Right kidney (tissue), 1 donor: ENCODE measurements at regions not wholly inside any gene's neighbourhood (a gene's known extent, or its start where the extent isn't known, plus 50 kb on each side); places are given as distances from the start of the nearest gene placed in this dataset.

ENCODE experiments used
- DNase-seq: peaks from one replicate; pipeline ENCODE4 v3.0.0-alpha.2; 2016

GRCh38 chr7:136064627-136065237 is 87.6 kb upstream of the MTPN start:
- no peak for DNase-seq

- DNase-seq, result no peak
Measured at GRCh38 chr7:136064081-136064480, 86.9 kb upstream of the MTPN start.

GRCh38 chr7:136063326-136063666 is 86.1 kb upstream of the MTPN start:
- no peak for DNase-seq

DNA sequence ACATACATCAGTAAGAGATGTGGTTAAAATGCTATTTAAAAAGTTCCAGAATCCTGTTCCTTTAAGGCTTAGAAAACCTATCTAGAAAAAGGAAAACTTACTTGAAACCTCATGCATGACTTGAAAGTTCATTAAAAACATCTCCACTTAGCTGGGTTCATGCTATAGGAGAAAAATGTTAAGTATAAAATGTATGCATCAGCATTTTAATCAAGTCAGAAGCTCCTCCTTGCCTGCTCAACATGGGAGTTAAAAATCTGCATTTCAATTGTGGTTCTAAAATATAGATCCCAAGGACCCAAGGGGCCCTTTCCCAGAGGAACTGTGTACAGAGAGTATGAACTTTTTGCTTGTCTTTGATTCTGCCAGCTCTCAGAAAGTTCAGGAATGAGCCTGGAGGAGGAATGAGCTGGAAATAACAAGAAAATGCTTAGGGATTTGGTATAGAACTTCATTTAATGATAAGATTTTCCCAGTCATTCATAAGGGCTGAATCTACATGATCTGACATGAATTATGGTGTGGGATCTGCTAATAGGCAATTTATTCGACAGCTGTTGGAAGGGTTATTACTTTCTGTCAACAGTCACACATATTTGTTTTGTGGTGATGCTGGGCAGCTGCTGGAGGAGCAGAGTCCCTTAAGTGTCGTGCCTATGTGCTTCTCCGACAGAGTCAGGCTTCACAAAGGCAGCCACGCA is 85.6 kb upstream of the MTPN start:
- DNase-seq, result peak; percentile 20

- no peak for DNase-seq
Measured at GRCh38 chr7:136061433-136061832, 84.3 kb upstream of the MTPN start.

DNA sequence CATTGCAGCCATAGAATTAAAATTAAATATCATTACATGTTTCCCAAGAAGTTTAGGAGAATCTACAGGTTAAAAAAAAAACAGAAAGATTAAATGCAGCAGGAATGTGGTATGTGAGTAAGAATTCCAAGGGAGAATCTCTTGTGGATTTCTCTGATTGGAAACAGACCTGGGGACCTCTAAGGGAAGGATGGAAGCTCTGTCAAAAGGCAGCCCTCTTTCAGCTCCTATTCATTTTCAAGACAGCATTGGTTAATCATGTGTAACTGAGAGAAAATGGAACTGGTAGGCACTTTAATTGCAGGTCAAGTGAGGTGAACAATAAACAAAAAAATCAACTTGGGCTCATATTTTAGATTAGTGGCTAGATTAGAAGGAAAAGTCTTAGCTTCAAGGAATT is 81.4 kb upstream of the MTPN start:
- no peak for DNase-seq

DNA sequence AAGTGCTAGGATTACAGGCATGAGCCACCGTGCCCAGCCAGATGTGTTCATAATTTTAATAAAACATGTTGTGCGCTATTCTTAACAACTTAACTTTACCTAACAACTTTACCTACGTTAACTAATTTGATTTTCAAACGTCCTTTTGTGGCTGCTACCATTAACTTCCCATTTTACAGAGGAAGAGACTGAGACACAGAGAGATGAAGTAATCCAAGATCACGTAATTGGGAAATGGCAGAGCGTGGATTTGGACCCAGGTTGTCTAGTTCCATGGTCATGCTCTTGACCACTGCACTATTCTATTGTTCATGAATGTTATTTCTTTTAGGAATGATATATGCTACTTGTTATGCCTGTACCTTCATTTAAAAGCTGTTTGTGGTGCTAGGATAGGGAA is 80.3 kb upstream of the MTPN start:
- no peak for DNase-seq

DNA sequence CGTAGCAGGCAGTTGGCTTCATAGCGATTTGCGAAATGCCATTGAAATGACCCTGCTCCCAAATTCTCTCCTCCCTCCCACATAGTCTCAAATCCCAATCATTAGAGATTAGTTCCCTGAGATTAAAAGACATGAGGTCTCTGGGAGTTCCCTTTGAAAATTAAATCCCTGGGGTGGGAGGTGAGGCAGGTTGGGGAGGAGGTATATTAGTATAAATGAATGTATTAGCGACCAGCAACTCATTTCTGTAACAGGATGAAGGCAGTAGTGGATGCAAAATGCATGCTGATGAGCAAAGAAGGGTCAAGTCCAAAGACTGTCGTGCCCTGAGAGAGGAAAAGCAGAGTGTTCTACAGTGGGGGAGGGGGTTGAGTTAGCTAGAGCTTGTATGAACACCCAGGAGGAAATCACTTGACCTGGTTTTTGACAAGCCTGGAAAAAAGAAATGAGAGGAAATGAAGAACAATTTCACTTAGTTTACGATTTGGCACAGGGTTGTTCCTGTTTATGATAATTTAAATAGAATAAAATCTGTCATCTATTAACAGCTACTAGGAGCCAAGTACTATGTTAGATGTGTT is 79.6 kb upstream of the MTPN start:
- DNase-seq, result no peak

DNA sequence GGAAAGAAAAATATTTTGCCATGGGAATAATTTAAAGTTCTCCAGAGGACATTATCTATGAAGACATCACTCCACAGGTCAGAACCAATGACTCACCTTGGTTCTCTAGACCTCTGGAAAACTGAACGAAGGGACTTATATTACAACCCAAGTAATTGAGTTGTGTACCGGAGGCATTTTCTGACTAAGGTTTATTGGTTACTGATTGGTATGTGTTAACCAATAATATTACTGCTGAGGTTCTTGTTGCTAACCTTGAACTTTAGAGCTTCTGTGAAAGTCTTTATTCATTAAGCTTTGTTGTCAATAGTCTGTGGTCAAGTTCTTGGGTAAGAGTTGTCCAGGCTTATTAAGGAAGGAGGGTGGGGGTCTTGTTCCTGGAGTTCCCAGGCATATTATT is 78.1 kb upstream of the MTPN start:
- DNase-seq, result no peak

- no peak for DNase-seq
Measured at GRCh38 chr7:136053689-136054485, 76.7 kb upstream of the MTPN start.

DNA sequence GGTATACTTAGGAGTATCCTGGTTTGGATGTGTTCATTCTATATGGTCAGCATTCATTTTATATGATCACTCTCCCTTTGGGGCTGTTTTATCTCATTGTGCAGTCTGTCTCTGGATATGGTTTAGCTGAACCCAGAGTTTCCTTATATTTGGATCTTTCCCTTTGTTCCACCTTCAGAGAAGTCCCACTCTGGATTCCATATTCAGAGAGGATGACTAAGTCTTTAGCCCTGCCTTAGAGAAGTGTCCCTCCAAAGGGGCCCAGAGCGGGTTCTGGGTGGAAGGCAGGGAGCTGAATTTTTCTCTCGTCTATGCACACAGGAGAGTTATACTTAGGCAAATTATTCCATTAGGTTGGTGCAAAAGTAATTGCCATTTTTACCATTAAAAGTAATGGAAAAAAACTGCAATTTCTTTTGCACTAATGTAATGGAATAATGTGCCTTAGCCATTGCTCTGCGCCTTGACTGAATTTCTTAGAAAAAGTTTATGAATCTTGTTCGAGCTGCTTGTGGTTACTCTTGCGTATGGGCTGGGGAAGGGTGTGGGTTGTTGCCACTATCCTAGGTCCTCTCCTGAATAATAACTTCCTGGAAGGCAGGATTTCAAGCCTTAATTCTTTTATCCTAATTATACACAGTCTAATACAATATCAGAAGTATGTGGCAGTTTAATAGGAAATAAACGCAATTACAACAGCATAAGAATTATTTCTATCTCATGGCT is 74.2 kb upstream of the MTPN start:
- DNase-seq, result no peak

DNA sequence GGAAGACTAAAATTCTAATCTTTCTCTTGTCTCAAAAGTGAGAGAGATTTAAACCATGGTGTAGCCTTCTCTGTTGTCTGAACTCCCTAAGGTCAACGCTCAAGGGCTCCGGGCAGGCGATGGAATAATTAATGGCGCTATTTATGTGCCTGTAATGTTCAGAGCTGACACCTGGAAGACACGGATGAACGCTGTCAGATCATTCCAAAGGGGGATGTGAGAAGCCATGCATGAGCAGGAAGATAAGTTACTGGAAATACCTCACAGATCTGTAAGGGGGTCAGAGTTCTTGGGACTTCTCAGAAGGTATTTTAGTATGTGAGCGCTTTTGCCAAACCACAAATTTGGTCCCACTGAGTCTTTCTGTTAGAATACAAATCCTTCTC is 73.3 kb upstream of the MTPN start:
- DNase-seq, result peak; percentile 33

DNA sequence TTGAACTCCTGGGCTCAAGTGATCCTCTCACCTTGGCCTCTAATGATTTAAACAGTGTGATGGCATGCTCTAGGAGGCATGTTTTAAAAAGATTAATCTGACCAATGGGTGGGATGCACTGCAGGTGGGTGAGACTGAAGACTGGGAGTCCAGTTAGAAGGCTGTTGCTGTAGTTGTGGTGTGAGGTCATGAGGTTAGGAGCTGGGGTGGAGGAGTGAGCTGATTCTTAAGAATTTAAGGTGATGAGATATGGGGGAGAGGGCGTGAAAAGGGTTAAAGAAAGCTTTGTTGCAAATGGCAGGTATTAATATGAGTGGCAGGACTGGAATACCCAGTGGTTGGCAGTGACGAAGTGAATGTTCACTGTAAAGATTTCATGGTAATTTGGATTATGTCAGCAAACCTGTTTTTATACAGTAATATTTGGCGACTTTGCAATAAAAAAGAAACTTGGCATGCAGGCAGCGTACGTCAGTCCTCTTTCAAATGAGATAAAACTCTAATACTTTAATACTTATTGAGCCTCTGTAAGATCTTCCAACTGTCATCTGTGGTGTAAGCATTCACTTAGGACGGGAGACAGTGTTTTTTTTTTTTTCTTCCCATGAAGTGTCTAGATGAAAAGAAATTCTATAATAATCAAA is 72.8 kb upstream of the MTPN start:
- DNase-seq, result no peak

GRCh38 chr7:136049117-136049516 is 72.0 kb upstream of the MTPN start:
- no peak for DNase-seq

DNA sequence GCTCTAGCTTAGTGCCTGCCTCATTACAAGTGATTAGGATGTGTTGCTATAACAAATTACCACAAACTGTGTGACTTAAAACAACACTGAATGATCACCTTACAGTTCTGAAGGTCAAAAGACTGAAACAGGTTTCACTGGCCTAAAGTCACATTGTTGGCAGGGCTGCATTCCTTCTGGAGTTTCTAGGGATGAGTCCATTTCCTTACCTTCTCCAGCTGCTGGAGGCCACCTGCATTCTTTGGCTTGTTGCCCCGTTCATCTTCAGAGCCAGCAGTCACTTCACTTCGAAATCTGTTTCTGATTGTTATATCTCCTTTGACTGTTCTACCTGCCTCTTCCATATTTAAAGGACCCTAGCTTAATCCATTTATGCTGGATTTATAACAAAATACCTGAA is 69.4 kb upstream of the MTPN start:
- DNase-seq, result no peak

DNA sequence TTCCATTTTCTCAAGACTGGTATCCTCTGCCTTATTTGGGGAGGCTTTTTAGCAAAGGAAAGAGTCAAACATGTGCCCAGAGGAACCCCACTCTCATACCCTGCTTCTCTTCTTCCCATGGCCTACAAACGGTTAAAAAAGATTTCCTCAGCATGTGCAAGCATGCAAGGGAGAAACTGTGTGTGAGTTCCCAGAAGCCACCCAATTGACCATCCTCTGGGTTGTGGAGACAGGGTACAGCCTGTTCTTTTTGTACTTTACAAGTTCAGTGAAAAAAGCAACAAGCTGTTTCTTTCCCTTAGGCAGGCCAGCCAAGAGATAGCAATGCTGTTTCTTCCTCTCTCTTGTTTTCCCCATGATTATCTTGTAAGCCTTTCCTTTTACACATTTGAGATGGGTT is 68.8 kb upstream of the MTPN start:
- no peak for DNase-seq

DNA sequence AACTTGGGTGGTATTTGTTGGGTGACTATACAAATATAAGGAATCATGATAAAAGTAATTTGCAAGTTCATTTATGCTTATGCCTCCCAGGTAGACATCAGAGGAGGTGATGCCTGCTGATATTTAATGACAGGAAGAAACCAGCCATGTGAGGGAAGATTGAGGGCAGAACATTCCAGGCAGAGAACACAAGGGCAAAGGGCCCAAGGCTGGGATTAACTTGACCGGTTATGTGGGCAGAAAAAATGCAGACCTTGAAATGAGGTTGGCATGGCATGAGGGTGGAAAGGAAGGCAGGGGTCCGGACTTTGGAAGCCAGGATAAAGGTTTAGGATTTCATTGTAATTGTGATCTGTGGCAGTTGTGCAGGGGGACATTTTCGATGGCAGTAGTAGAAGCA is 68.0 kb upstream of the MTPN start:
- DNase-seq, result no peak

GRCh38 chr7:136039577-136040345 is 62.6 kb upstream of the MTPN start:
- DNase-seq, result no peak

- DNase-seq, result no peak
Measured at GRCh38 chr7:136036336-136036735, 59.2 kb upstream of the MTPN start.

DNA sequence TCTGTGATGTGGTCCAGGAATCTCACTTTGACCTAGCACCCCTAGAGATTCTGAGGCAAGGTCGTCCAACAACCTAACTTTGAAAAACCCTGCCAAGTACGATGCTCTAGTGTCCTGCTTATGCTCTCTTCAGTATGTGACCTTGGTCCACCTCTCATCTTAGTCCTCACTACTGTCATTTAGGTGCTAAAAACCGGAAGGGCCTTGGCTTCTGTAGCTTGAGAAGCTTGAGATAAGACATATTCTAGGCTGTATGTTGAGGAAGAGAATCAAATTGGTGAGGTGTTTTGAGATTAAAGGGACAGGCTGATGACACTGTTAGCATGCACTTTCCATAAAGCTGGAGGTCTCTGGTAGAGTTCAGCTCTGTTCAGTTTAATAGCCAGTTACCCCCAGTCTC is 57.0 kb upstream of the MTPN start:
- no peak for DNase-seq

- DNase-seq, result peak; percentile 41
Measured at GRCh38 chr7:136033413-136034031, 56.4 kb upstream of the MTPN start.
